Thyroid gland (tissue), 4 donors: ENCODE measurements at regions not wholly inside any gene's neighbourhood (a gene's known extent, or its start where the extent isn't known, plus 50 kb on each side); places are given as distances from the start of the nearest gene placed in this dataset.

Experiments
- POLR2A ChIP-seq, 2 donors: fragments of 450-650 bp; IDR thresholded peaks; one replicate each; pipeline ENCODE4 v1.6.1; 2017; ENCODE audit warnings: antibody characterized with exemption in 2 of 2, mild to moderate bottlenecking in 2 of 2, moderate library complexity in 1 of 2
- TF ChIP-seq, protein P1 (sequence below), 6 experiments: fragments of 200-600 bp in 3 of 6; fragments of 450-650 bp in 3 of 6; sonication (generic) in 3 of 6; IDR thresholded peaks; one replicate each; pipeline ENCODE4 v1.5.1; 2016 to 2019; ENCODE audit warnings: antibody characterized with exemption in 6 of 6, mild to moderate bottlenecking in 2 of 6, inconsistent platforms in 1 of 6, moderate library complexity in 1 of 6

DNA sequence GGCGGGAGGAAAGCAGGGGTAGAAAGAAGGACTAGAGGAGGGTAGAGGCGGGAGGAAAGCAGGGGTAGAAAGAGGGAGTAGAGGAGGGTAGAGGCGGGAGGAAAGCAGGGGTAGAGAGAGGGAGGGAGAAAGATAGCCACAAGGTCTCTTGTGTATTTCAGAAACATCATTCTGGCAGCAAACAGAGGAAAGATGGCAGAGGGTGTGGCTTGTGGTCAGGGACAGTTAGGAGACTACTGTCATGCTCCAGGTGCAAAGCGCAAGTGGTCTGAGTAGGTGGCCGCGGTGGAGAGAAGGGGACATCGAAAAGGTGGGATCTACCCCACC is 82.4 kb upstream of the TAF1B start:
- TF ChIP-seq, protein P1, sequence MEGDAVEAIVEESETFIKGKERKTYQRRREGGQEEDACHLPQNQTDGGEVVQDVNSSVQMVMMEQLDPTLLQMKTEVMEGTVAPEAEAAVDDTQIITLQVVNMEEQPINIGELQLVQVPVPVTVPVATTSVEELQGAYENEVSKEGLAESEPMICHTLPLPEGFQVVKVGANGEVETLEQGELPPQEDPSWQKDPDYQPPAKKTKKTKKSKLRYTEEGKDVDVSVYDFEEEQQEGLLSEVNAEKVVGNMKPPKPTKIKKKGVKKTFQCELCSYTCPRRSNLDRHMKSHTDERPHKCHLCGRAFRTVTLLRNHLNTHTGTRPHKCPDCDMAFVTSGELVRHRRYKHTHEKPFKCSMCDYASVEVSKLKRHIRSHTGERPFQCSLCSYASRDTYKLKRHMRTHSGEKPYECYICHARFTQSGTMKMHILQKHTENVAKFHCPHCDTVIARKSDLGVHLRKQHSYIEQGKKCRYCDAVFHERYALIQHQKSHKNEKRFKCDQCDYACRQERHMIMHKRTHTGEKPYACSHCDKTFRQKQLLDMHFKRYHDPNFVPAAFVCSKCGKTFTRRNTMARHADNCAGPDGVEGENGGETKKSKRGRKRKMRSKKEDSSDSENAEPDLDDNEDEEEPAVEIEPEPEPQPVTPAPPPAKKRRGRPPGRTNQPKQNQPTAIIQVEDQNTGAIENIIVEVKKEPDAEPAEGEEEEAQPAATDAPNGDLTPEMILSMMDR (IDR thresholded peaks at IDR 0.05), result no peak
- TF ChIP-seq POLR2A (IDR thresholded peaks at IDR 0.05), result no peak
